Neural crest cell (in vitro differentiated cells): ENCODE measurements at regions not wholly inside any gene's neighbourhood (a gene's known extent, or its start where the extent isn't known, plus 50 kb on each side); places are given as distances from the start of the nearest gene placed in this dataset.
A peak's percentile ranks its signal among the peaks of the same experiment; 100 is the strongest.
"Not testable (repeated sequence)": the region's sequence is repeated elsewhere in the genome, so short reads cannot be mapped to it uniquely, and the experiment has no call there.

Experiments used
- DNase-seq: peaks from one replicate; pipeline ENCODE4 v3.0.0; 2021; ENCODE audit warnings: low read depth, mixed read lengths, low spot score
- H3K27ac Mint-ChIP-seq: one replicate; pipeline ENCODE4 v1.8.0; 2021; ENCODE audit warnings: mild to moderate bottlenecking, mixed read lengths; ENCODE audit not compliant: unreplicated experiment
- H3K27me3 Mint-ChIP-seq: 2 replicates; pipeline ENCODE4 v1.8.0; 2021; ENCODE audit warnings: low read depth, mild to moderate bottlenecking, mixed read lengths
- H3K36me3 Mint-ChIP-seq: 2 replicates; pipeline ENCODE4 v1.8.0; 2021; ENCODE audit warnings: low read depth, mild to moderate bottlenecking, mixed read lengths
- H3K4me1 Mint-ChIP-seq: 2 replicates; pipeline ENCODE4 v1.8.0; 2021; ENCODE audit warnings: mixed read lengths
- H3K4me3 Mint-ChIP-seq: one replicate; pipeline ENCODE4 v1.8.0; 2021; ENCODE audit warnings: mild to moderate bottlenecking, mixed read lengths
- H3K9me3 Mint-ChIP-seq: 2 replicates; pipeline ENCODE4 v1.8.0; 2021; ENCODE audit warnings: mixed read lengths
- TF ChIP-seq, protein P1 (sequence below): fragments of 200-600 bp; sonication (generic); conservative IDR thresholded peaks from 2 replicates; pipeline ENCODE4 v1.5.0; 2021; ENCODE audit warnings: antibody characterized with exemption, mild to moderate bottlenecking

- Mint-ChIP-seq H3K9me3 (peaks cover 3% of the 10 kb centered on the region), H3K27me3 (no peaks in the 10 kb centered on the region), H3K27ac (no peak overlapping the region), H3K4me1 (no peaks in the 10 kb centered on the region), H3K4me3 (no peak overlapping the region), H3K36me3 (no peaks in the 10 kb centered on the region)
- DNase-seq = no peak
- TF ChIP-seq, protein P1, sequence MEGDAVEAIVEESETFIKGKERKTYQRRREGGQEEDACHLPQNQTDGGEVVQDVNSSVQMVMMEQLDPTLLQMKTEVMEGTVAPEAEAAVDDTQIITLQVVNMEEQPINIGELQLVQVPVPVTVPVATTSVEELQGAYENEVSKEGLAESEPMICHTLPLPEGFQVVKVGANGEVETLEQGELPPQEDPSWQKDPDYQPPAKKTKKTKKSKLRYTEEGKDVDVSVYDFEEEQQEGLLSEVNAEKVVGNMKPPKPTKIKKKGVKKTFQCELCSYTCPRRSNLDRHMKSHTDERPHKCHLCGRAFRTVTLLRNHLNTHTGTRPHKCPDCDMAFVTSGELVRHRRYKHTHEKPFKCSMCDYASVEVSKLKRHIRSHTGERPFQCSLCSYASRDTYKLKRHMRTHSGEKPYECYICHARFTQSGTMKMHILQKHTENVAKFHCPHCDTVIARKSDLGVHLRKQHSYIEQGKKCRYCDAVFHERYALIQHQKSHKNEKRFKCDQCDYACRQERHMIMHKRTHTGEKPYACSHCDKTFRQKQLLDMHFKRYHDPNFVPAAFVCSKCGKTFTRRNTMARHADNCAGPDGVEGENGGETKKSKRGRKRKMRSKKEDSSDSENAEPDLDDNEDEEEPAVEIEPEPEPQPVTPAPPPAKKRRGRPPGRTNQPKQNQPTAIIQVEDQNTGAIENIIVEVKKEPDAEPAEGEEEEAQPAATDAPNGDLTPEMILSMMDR = no peak
Measured at GRCh38 chr3:145286937-145287336, 874.0 kb downstream of the PLOD2 start.

DNA sequence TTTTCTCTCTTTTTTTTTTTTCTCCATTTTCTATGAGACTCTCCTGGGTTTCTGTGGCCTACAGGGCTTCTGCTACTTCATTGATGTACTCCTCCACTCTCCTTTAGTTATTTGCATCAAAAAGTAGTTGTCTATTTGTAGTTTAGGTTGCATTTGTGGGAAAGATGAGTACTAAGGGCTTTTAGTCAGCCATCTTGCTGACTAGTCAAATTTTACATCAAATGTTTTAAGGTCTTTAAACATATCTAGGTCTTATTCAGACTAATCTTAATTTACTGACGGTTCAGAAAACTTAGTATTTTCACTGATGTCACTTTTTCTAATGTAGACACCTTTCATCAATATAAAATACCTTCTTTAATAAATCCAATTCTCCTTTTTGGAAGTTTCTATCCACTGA is 871.0 kb downstream of the PLOD2 start:
- no peak overlapping the region for H3K27ac Mint-ChIP-seq

DNA sequence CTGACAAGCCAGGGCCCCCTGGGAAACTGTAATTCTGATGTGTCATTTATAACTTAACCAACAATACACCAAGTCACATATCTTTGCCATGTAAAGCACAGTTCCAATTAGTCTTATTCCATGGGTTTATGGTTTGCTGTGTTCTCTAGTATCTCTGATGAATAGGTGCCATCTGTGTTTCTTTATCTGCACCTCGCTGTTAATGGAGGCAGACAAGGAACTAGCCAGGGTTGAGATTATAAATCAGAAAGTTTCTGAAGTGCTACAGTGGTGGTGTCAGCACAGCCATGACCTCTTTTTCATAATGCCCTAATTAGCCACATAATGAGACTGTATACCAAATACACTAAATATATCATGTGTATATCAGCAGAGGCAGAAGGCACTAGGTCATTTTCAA is 866.4 kb downstream of the PLOD2 start:
- H3K27ac Mint-ChIP-seq = no peak overlapping the region
- no peak for DNase-seq
- TF ChIP-seq, protein P1 = no peak
- H3K27me3 Mint-ChIP-seq = no peaks in the 10 kb centered on the region
- H3K4me3 Mint-ChIP-seq = no peak overlapping the region
- no peaks in the 10 kb centered on the region for H3K4me1 Mint-ChIP-seq
- H3K36me3 Mint-ChIP-seq = no peaks in the 10 kb centered on the region
- no peaks in the 10 kb centered on the region for H3K9me3 Mint-ChIP-seq

More for the DNA sequence above, 871.0 kb downstream of the PLOD2 start:
- Mint-ChIP-seq H3K27me3 (no peaks in the 10 kb centered on the region), H3K4me1 (no peaks in the 10 kb centered on the region), H3K9me3 (peaks cover 3% of the 10 kb centered on the region), H3K36me3 (no peaks in the 10 kb centered on the region), H3K4me3 (no peak overlapping the region)
- TF ChIP-seq, protein P1 = no peak
- no peak for DNase-seq

DNA sequence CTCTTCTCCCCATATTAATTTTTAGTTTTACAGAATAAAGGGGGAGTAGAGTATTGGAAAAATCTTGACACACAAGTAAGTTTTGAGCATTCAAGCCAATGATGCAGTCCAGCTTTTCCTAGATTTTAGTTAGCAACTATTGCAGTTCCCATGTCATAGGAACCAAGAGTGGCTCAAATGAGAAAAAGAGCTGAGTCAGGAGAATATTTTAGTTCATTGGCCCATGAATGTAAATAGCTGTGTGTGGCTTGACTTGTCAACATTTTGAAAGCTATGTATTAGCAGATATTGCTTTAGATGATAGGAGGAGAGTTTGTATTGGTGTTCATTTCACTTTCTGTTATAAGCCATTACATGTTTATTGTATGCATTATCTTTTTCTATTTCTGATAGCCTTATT is 853.7 kb downstream of the PLOD2 start:
- no peak overlapping the region for H3K4me3 Mint-ChIP-seq
- no peaks in the 10 kb centered on the region for H3K27me3 Mint-ChIP-seq
- no peak for DNase-seq
- H3K27ac Mint-ChIP-seq = no peak overlapping the region
- no peaks in the 10 kb centered on the region for H3K36me3 Mint-ChIP-seq
- no peaks in the 10 kb centered on the region for H3K4me1 Mint-ChIP-seq
- TF ChIP-seq, protein P1 = no peak
- H3K9me3 Mint-ChIP-seq = no peaks in the 10 kb centered on the region

DNA sequence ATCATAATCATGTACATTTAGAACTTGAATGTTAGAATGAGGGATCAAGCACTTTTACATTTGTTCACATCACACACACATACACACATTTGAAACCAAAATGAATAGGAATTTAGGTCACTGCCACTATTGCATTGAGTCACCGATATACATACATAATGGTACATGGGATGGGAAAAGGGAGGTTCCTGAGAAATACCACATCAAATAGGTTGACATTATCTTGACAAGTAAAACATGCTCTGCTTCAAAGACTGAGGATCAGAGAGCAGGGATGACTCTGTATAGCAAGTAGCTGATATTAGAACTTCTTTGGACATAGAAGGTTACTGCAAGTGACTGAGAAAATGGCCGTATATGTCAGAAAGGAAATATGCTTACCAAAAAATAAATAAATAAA is 847.2 kb downstream of the PLOD2 start:
- TF ChIP-seq, protein P1 = no peak
- Mint-ChIP-seq H3K4me3 (no peak overlapping the region), H3K27me3 (no peaks in the 10 kb centered on the region), H3K27ac (no peak overlapping the region), H3K36me3 (no peaks in the 10 kb centered on the region), H3K9me3 (peaks cover 4% of the 10 kb centered on the region), H3K4me1 (peaks cover 6% of the 10 kb centered on the region)
- DNase-seq = no peak

GRCh38 chr3:145316253-145316652 is 844.7 kb downstream of the PLOD2 start:
- H3K27me3 Mint-ChIP-seq, H3K4me3 Mint-ChIP-seq, H3K9me3 Mint-ChIP-seq, DNase-seq, H3K36me3 Mint-ChIP-seq, H3K4me1 Mint-ChIP-seq: not testable (repeated sequence)
- peak overlapping the region; percentile 23 for H3K27ac Mint-ChIP-seq
